ENCODE measurements at regions not wholly inside any gene's neighbourhood (a gene's known extent, or its start where the extent isn't known, plus 50 kb on each side); places are given as distances from the start of the nearest gene placed in this dataset.

DNA sequence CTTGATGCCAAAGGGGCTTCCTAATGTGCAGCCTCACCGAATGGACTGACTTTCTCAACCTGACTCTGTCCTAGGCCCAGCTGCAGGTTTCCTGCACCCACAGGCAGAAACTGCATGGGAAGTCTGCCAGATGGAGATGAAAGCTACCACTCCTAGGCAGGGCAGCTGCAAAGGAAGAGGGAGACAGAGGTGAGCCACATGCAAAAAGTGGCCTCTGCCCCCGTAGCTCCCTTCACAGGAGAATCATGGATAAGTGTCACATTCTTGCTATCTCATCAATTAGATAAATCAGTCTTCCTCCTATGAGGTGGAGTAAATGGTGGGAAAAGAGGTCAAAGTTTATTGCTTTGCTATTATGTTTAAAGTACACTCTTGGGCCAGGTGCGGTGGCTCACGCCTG, 191.3 kb downstream of the ALDH8A1 start:
- TF ChIP-seq CTCF (IDR thresholded peaks at IDR 0.05) (no peak), POLR2A (IDR thresholded peaks at IDR 0.05) (no peak)

All from Peyer's patch (tissue), 4 donors.